DMS153 treated with DMSO at 0.1 percent for 48 hours (cell line): ENCODE measurements at regions not wholly inside any gene's neighbourhood (a gene's known extent, or its start where the extent isn't known, plus 50 kb on each side); places are given as distances from the start of the nearest gene placed in this dataset.
A peak's percentile ranks its signal among the peaks of the same experiment; 100 is the strongest.

Experiments used
- DNase-seq: peaks from one replicate; lab custom pipeline; 2025; ENCODE audit not compliant: unreplicated experiment; lab: John Stamatoyannopoulos, UW

DNA sequence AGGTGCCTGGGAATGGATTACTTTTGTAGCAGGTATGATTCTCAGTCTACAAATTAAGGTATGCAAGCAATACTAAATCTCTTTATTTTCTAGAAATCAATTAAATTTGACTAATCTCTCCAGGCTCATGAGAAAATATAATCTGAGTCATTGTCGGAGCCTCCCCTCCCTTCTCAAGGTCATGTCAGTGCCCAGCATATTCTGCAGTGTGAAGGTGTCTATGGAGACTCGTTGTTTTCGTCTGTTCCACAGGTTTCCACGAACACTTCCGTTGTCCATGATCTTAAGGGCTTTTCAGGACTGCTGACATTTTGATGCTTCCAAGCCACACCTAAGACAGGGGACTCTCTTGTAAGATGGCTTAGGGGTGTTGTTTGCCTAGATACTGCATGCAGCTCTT is 56.6 kb upstream of the SCOC start:
- no peak for DNase-seq

DNA sequence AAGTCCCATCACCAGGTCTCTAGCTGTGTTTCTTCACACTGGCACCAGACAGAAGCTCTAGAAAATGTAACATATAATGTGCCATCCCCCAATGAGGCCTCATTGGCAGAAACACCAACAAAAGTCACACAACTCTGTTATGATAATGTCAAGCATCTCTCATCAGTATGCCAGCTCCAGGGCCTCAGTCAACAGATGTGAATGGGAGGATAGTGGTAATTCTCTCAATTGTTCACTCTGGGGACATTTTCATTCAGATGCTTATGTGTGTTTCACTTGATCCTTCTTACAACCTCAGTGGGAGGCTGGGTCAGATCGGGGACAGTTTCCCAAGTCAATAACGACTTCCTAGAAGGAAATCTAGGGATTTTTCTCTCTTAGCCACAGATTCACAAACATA is 57.5 kb upstream of the SCOC start:
- DNase-seq = no peak

DNA sequence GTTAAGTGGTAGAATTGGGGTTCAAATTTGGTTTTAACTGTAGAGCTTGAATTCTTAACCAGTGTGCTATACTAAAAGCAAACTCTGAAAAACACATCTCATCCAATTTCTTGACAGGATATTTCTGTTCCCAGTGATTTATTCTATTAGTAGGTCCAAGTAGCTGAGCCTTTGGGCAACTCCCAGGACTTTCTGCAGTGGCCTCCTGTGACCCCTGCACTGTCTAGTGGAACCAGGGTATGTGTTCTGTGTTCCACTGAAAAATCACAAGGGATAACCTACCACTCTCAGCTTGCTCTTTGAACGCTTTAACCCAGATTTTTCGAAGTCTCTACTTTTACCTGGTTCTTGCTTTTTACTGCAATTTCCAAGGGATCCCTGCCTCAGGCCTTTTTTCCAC is 58.0 kb upstream of the SCOC start:
- no peak for DNase-seq

DNA sequence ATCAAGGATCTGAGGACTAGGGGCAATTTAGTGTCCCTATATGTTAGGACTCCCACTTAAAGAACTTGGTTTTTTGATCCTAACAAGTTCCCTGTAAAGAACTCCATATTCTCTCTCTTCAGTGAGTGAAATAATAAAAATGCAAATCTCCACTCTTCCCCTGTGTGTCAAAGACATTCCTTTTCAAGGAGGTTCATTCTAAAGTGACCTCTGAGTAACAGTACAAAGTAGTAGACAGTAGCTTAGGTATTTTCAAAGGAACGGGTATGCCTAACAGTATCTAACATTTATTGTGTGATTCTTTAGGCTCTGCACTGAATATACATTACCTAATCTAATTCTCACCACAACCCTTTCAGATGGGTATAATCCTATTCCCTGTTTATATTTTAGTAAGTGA is 58.4 kb upstream of the SCOC start:
- no peak for DNase-seq

DNA sequence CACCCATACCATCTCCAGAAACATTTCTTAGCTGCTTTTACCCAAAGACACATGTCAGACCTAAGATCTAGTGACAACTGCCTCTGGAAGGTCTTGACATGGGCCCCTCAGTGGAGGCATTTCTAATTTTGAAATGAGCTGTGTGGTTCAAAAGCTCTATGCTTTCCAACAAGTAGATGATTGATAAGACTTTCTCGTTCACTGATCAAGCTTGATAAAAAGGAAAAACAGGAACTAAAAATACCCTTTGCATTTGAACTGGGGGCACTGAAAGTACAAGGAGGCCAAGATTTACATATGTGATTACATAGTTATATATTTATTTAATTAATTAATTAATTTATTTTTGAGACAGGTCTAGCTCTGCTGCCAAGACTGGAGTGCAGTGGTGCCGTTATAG is 61.3 kb upstream of the SCOC start:
- DNase-seq = no peak

DNA sequence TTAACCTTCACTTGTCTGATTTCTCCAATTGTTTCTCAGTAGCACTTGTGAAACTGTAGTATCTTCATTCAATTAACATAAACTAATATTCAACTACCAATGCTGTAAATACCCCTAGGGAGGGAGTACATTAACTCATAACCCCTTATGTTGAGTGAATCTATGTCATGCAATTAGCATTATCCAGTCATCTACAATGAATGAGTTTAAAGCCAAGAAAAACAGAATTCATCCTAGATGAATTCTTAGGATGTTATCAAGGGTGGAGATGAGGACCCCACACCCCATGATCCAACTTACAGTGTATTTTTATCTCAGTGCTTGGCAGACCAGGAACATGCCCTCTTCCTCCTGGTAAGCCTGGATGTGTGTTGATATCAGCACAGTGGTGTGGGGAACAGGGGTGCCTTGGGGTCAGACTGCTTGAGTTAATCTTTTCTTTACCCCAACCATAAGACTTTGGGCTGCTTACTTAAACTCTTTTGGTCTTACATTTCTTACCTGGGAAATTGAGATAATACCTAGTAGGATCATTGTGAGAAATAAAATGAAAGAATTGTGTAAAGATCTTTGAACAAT is 62.1 kb upstream of the SCOC start:
- no peak for DNase-seq

DNA sequence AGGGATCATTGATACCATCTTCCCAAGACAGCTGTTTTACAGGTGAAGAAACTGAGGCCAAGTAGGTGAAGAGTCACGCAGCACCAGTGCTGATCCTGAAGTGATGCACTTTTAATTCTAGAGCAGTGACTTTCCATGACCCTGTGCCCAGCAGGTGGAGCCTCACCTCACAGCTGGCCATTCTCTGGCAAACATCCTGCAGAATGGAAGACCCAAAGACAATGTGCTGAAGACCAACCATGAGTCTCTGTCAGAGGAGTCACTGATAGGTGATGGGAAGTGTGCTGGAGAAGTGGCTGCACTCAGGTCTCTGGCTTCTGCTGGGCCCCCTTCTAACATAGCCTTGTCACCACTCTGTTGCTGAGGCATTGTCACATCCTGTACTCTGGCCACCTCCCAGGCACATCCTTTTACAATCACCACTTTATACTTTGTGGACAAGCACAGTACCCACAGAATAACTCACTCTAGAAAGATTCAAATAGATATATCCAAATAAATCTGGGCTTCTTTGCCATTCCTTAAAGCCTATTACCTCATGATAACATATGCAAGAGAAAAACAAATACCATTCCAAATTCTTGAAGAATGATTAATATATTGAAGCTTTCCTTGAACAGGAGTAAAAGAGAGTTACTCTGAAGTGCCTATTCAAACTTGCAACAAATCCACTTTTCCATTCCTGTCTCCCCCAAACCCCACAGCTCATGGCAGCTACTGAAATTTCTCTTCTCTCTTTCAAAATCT is 64.1 kb upstream of the SCOC start:
- no peak for DNase-seq

DNA sequence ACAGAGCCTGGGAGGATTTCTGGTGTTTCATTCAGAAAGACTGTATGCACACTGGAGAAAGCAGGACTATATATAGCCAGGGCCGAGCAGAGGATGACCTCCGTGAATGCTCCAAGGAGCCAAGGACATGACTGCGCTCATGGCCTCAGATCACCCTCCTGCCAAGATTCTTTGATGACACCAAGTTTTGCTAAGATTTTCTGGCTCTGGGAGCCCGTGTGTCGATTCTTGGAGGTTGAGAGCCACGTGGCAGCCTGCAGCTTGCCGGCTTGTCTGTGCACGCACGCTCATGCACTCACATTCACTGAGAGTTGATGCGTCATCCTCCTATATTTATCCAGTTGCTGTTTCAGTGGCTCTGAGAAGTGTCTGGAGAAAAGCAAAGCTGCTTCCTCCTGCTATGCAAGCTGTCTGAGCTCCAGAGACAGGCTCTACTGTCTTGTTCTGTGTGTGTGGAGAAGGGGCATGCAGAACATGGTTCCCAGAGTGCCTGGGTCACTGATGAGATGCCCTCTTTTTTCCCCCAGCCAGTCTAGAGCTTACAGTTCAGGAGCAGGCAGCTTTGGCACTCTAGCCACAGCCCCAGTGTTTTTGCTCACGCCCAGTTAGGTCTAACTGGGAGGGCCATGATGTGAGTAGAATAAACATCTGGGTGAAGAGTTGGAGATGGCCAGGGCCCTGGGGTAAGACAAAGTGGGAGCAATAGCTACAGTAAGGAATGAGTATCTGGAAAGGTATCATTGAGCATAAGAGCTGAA is 64.9 kb upstream of the SCOC start:
- peak; percentile 40 for DNase-seq

DNA sequence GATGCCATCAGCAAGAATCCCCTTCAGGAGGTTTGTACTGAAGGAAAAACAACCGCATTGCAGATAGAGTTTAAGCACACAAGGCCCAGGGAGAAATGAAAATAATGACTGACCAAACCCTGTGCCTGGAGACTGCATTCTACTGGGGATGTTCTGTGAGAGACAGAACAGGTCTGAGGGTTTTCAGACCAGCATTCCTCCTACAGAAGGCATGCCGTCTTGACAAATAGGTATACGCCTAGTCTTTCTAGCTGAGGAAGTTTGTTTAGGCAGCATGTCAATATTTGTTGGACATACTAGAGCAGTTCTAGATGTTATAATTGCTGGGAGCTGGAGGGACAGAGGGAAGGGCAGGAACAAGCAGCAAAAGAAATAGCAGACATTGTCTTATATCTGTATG is 68.4 kb upstream of the SCOC start:
- no peak for DNase-seq

DNA sequence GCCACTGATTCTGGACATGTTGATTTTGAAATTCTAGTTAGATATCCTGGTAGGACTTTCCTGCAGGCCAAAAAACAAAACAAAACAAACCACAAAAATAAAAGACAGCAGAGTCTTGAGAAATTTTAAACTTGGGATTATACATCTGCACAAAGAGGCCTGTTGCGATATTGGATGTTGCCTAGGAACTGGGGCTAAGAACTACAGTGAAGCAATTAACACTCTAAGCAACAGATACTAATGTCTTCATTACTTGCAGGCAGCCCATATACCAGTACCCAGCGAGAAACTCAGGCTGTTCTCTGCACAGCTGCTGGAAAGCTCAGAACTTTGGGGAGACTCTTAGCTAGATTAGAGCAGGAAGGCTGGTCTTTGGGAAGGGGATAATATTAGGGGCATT is 69.1 kb upstream of the SCOC start:
- no peak for DNase-seq

DNA sequence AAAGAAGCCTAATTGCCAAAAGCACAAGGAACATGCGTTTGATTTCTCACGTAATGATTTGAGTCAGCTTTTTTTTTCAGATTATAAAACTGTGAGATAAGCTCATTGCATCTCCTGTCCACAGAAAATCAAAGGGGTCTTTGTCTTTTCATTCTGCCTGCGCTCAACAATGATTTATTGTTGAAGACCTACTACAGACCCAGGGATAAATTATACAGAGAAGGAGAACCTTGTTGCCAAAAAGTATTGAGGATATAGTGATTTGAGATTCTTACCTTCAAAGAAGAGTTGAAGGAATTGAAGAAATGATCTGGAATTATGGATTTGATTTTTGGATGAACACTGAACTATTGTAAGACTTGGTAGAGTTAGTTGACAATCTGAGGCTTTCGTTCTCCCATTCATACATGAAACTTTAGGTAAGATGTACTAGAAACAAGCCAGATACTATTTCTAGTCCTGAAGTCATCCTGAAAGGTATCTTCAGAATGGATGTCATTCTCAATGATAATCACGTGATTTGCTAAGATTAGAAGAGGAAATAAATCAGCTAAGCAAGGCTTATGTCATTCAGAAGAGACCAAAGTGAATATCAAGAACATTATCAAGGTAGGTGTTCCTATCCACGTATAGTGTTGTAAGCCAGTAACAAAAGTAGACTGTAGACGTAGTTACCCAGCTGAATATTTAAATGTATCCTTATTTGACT is 71.1 kb upstream of the SCOC start:
- DNase-seq = no peak

DNA sequence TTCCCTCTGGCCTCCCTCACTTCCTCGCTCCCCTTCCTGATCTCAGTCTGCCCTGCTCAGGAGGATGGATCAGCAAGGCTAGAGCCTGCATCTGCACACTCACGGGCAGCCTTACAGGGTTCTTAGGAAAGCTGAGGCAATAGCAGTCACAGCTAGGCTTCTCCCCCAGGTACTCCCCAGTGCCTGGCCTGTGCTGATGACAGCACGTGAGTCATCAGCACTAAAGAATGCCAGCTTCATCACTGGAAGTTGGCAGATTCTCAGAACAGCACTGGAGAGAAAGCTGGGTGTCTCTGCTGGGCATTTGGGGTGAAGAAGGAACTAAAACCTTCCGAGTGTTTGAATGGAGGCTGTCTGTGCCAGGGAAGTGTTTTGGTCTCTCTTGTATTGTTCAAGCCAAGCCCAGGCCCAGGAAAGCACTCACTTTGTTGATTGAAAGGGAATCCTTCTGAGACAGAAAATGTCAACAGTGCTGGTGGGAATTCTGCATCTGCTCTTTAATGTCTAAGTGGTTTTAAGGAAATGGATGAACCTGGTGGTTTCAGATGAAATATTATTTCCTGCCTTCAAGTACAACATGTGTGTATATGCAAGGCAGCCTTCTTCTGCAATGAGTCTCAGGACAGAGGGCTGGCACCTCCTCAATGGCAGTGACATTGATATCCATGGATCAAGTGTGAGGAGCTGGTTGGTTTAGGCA is 73.0 kb upstream of the SCOC start:
- peak; percentile 8 for DNase-seq

DNA sequence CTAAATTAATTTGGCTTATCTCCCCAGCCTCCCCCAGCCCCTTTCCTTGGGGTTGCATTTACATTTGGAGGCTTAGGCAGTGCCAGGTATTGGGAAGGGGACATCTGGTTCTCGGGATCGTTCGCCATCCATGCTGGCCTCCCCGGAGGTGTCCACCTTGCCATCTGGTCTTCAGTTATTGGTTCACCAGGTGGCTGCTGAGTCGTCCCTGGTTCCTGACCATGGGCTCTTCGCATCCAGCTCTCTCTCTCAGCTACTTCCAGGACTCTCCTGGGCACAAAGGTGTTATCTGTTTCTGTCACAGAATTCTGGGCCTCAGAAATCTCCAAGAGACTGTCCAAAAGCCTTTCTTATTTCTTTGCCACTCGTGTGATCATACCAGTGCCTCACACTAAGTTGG is 75.4 kb upstream of the SCOC start:
- no peak for DNase-seq

DNA sequence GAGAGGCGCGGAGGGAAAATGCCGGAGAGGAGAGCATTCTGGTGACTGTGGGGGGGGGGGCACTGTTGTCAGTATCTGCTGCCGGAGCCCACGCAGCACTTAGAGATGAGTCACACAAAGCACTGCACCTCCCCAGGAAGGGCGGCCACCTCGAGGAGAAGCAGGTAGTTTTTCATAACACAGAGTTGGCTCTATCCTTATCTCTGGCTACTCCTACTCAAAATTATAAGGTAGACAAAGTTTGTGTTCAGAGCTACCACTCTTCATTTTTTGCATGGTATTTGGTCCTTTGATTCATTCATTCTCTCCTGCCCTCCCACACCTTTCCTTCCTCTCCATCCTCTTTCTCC is 76.2 kb upstream of the SCOC start:
- DNase-seq = no peak

DNA sequence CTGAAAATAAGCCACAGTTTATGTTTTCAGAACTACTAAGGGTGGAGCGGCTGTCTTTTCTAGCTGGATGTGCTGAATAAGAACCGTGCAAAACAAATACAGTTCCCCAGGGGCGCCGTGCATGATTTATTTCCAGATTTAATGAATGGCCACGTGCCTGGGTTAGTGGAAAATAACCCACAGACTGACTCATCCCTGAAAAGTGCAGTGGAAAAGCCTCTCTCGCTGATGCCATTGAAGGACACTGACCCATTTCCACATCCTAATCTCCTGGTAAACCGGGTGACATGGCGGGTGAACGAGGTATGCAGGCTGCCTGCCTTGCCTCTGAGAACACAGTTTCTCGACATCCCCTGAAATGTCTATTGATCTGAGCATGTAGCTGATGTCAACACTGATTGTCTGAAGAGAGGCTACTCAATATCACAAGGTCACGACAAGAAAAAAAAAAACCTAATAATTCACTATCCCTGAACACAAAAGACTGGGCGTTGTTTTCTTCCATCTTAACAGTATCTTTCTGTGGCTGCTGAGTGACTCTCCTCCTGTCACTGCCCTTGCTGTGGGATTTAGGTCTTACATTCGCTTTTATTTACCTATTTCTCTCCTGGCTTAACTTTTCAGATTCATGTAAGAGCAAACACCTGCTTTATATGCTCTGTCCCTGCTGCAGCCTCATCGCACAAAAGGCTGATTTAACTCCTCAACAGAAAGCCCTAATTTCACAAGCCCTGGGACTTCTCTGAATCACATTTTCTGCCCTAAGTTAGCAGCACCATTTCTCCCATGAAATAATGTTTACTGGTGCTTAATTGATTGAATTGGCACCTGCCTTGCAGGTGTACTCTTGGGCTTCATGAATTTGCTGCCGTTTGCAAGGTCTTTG is 76.9 kb upstream of the SCOC start:
- peak; percentile 40 for DNase-seq

DNA sequence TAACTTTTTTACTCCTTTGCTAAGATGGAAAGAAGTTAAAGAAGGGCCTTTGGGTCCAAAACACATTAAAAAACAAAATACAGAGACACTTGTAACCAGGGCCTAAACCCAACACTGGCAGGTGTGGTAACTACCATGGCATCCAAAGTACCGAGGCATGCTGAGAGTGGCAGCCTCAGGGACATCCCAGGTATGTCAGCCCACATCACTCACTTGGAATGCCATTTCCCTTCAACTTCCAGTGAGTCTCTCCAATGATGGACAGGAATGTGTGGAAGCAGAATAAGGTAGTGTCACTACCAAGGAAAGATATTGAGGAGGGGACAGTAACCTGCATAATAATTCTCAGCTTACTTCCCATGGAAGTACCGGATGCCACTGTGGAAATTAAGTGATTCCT is 79.5 kb upstream of the SCOC start:
- no peak for DNase-seq

DNA sequence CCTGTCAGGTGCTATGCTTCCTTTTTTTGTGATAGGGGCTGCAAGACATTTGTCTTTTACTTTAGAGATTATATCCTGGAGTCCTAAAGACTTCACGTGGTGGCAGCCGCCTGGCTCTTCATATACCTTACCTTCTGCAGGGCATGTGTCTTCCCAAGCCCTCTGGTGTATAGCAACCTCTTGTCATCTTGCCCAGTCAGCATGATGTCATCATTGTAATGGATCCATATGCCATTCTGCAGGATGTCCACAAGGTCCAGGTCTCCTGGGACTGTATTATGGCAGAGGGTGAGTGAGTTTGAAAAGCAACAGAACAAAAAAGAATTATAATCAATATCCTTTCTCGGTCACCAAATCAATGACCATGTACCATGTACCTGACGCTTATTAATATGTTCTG is 82.2 kb upstream of the SCOC start:
- DNase-seq = no peak

DNA sequence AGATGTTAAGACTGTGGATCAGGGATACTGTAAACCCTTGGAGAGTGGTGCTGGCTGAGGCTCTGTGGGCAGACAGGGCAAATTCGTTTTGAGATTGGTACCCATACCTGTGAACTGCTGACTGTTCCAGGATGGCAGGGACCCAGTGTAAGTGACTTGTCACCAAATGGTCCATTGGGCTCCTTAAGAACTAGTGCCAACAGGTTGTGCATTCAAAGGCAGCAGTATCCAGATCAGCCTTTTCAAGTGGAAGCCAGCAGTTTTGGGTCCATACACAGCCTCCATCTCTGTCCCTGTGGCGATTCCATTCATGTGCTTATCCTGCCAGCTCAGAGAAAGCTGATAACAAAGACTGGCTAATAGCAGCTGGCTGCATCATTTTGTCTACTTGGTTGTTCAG is 84.0 kb upstream of the SCOC start:
- DNase-seq = no peak

DNA sequence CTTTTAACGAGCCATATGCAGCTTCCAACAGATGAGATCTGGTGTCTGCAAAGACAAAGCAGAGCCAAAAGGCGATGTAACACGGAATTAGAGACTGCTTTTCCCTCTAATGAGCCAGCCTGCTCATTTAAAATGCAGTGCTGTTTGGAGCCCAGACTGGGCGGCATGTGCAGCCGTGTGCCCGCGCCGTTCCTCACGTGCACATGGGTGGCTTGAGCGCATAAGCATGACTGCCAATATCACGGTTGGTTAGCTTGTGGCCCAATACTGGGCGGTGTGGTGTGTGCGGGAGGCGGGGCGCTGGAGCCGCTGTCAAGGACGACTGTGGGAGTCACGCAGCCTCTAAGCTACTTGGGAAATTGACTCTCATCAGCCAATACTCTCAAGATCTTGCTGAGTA is 87.0 kb upstream of the SCOC start:
- DNase-seq = no peak

DNA sequence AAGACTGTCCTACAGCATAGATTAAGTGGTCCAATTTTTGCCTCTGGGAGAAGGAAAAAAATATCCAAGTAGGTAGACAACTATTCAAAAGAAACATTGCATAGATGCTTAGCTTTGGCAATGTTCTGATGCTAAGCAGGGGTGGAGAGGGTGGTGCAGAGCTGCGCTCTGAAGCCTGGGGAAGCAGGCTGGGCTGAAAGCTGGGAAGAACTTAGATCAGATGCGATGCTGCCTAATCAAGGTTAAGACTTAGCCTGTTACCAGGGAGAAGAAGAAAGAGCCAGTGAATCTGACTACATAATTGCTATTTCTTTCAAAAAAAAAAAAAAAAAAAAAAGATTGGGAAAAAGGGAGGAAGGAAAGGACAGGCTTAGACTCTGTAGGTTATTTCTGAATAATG is 89.0 kb upstream of the SCOC start:
- no peak for DNase-seq
